H1 (cell line): ENCODE measurements at regions not wholly inside any gene's neighbourhood (a gene's known extent, or its start where the extent isn't known, plus 50 kb on each side); places are given as distances from the start of the nearest gene placed in this dataset.

ENCODE experiments used
- CTCF ChIA-PET: fragments of 300-600 bp; sonication (Branson Sonifier 250); formaldehyde crosslinking; loops from one replicate; lab custom pipeline; 2021; ENCODE audit not compliant: partially characterized antibody; lab: Charles Lee
- POLR2A ChIA-PET: fragments of 300-600 bp; sonication (Branson Sonifier 250); formaldehyde crosslinking; loops from one replicate; lab custom pipeline; 2021; ENCODE audit warnings: inconsistent platforms; ENCODE audit not compliant: partially characterized antibody; lab: Charles Lee
- DNase-seq, 2 experiments: peaks; one replicate each; pipeline versions ENCODE4 v3.0.0 to v3.0.0-alpha.2; 2010 to 2022; ENCODE audit warnings: low spot score in 2 of 2, low read depth in 1 of 2, mixed read lengths in 1 of 2
- FAIRE-seq: peaks from 2 replicates; lab custom pipeline; 2011; peaks lifted over from hg19 to GRCh38; lab: Jason Lieb, UNC
- H2AFZ ChIP-seq: 2 replicates; pipeline ENCODE4 v1.8.1; 2012; ENCODE audit warnings: low read length, inconsistent platforms
- H2AK5ac ChIP-seq: 2 replicates; pipeline ENCODE4 v1.6.1; 2013; ENCODE audit warnings: low read depth, low read length
- H2BK120ac ChIP-seq: replicated peaks from 2 replicates; pipeline ENCODE3; 2013; ENCODE audit warnings: low read depth, low read length, inconsistent platforms
- H2BK12ac ChIP-seq: 2 replicates; pipeline ENCODE4 v1.6.1; 2013; ENCODE audit warnings: low read depth, low read length
- H2BK15ac ChIP-seq: 2 replicates; pipeline ENCODE4 v1.6.1; 2013; ENCODE audit warnings: low read length
- H2BK20ac ChIP-seq: 2 replicates; pipeline ENCODE4 v1.6.1; 2013; ENCODE audit warnings: low read length
- H2BK5ac ChIP-seq: 2 replicates; pipeline ENCODE4 v1.6.1; 2013; ENCODE audit warnings: low read depth, low read length
- H3K14ac ChIP-seq: 2 replicates; pipeline ENCODE4 v1.6.1; 2013; ENCODE audit warnings: inconsistent platforms; ENCODE audit not compliant: insufficient read length
- H3K18ac ChIP-seq: 2 replicates; pipeline ENCODE4 v1.6.1; 2013; ENCODE audit warnings: low read length; ENCODE audit errors: extremely low read depth
- H3K23ac ChIP-seq: 2 replicates; pipeline ENCODE4 v1.6.1; 2013; ENCODE audit warnings: inconsistent platforms; ENCODE audit not compliant: insufficient read length
- H3K23me2 ChIP-seq: 2 replicates; pipeline ENCODE4 v1.6.1; 2013; ENCODE audit warnings: low read depth, low read length
- H3K27ac ChIP-seq: 2 replicates; pipeline ENCODE4 v1.6.1; 2011; ENCODE audit warnings: low read depth, low read length, inconsistent platforms
- H3K27me3 ChIP-seq, 4 experiments: replicated peaks in 1 of 4; 1 replicate in 1 of 4; 2 replicates in 3 of 4; pipeline versions ENCODE4 v1.6.1 to v1.8.1; 2011 to 2013; ENCODE audit warnings: low read length in 3 of 4, mild to moderate bottlenecking in 3 of 4, inconsistent platforms in 2 of 4, mixed read lengths in 2 of 4, moderate library complexity in 1 of 4; ENCODE audit not compliant: control insufficient read depth in 3 of 4, insufficient read depth in 3 of 4; ENCODE audit errors: extremely low read depth in 1 of 4
- H3K36me3 ChIP-seq, 4 experiments: 2 replicates each; pipeline versions ENCODE4 v1.6.1 to v1.8.1; 2011 to 2013; ENCODE audit warnings: mild to moderate bottlenecking in 4 of 4, low read length in 3 of 4, moderate library complexity in 2 of 4, control low read depth in 1 of 4, inconsistent platforms in 1 of 4; ENCODE audit not compliant: insufficient read depth in 4 of 4, control insufficient read depth in 2 of 4
- H3K4ac ChIP-seq: replicated peaks from 2 replicates; pipeline ENCODE3; 2013; ENCODE audit warnings: low read length, low read depth, mixed read lengths, inconsistent platforms; ENCODE audit not compliant: insufficient read length
- H3K4me1 ChIP-seq, 4 experiments: replicated peaks in 1 of 4; 1 replicate in 1 of 4; 2 replicates in 3 of 4; pipeline versions ENCODE4 v1.6.1 to v1.8.1; 2011 to 2013; ENCODE audit warnings: low read length in 3 of 4, inconsistent platforms in 2 of 4, mixed read lengths in 1 of 4; ENCODE audit not compliant: insufficient read depth in 4 of 4, control insufficient read depth in 3 of 4
- H3K4me2 ChIP-seq, 2 experiments: 2 replicates each; pipeline versions ENCODE4 v1.6.1 to v1.8.1; 2011 to 2013; ENCODE audit warnings: low read depth in 2 of 2, low read length in 2 of 2, control low read depth in 1 of 2, inconsistent platforms in 1 of 2, mild to moderate bottlenecking in 1 of 2; ENCODE audit not compliant: insufficient read depth in 1 of 2
- H3K4me3 ChIP-seq, 4 experiments: fragments of 200-600, 300-600 bp in 1 of 4; sonication (generic), shearing (Covaris generic), sonication (Bioruptor Twin) in 1 of 4; 2 replicates each; pipeline versions ENCODE4 v1.5.1 to v1.8.1; 2011 to 2016; ENCODE audit warnings: low read length in 4 of 4, low read depth in 3 of 4, control low read depth in 2 of 4, inconsistent platforms in 2 of 4, mild to moderate bottlenecking in 2 of 4, mixed read lengths in 1 of 4, moderate library complexity in 1 of 4; ENCODE audit not compliant: insufficient read depth in 2 of 4; ENCODE audit errors: extremely low read depth in 1 of 4
- H3K56ac ChIP-seq: replicated peaks from 2 replicates; pipeline ENCODE3; 2013; ENCODE audit warnings: low read depth, mild to moderate bottlenecking, mixed read lengths, low read length, inconsistent platforms; ENCODE audit not compliant: insufficient read length
- H3K79me1 ChIP-seq: 2 replicates; pipeline ENCODE4 v1.6.1; 2013; ENCODE audit warnings: low read depth, low read length, control low read depth
- H3K79me2 ChIP-seq, 2 experiments: 2 replicates each; pipeline versions ENCODE4 v1.6.1 to v1.8.1; 2012 to 2013; ENCODE audit warnings: low read length in 2 of 2, mild to moderate bottlenecking in 2 of 2, inconsistent platforms in 1 of 2; ENCODE audit not compliant: insufficient read depth in 2 of 2, control insufficient read depth in 1 of 2
- H3K9ac ChIP-seq, 4 experiments: replicated peaks in 1 of 4; 1 replicate in 1 of 4; 2 replicates in 3 of 4; pipeline versions ENCODE4 v1.6.1 to v1.8.1; 2011 to 2013; ENCODE audit warnings: low read depth in 3 of 4, low read length in 3 of 4, control low read depth in 2 of 4, mild to moderate bottlenecking in 2 of 4, moderate library complexity in 2 of 4, inconsistent platforms in 1 of 4; ENCODE audit errors: extremely low read depth in 1 of 4
- H3K9me3 ChIP-seq, 2 experiments: 2 replicates each; pipeline versions ENCODE4 v1.6.1 to v1.8.1; 2012 to 2013; ENCODE audit warnings: mild to moderate bottlenecking in 2 of 2, moderate library complexity in 2 of 2, control low read depth in 1 of 2, inconsistent platforms in 1 of 2, low read depth in 1 of 2, low read length in 1 of 2, mixed read lengths in 1 of 2; ENCODE audit not compliant: insufficient read depth in 2 of 2
- H4K20me1 ChIP-seq, 2 experiments: replicated peaks in 1 of 2; 2 replicates each; pipeline versions ENCODE3 to v1.8.1; 2011 to 2013; ENCODE audit warnings: inconsistent platforms in 2 of 2, low read length in 2 of 2, mild to moderate bottlenecking in 1 of 2; ENCODE audit not compliant: insufficient read depth in 2 of 2, control insufficient read depth in 1 of 2
- H4K5ac ChIP-seq: 2 replicates; pipeline ENCODE4 v1.6.1; 2013; ENCODE audit warnings: low read length, low read depth, mixed read lengths, inconsistent platforms; ENCODE audit not compliant: insufficient read length
- H4K8ac ChIP-seq: 2 replicates; pipeline ENCODE4 v1.8.0; 2013; ENCODE audit warnings: mild to moderate bottlenecking, moderate library complexity, low read length, inconsistent platforms; ENCODE audit not compliant: insufficient read depth; ENCODE audit errors: extremely low read depth
- H4K91ac ChIP-seq: replicated peaks from 2 replicates; pipeline ENCODE3; 2013; ENCODE audit warnings: low read length, mixed read lengths, inconsistent platforms; ENCODE audit not compliant: insufficient read length
- BACH1 ChIP-seq: IDR thresholded peaks from 2 replicates; pipeline ENCODE4 v1.6.1; 2012; ENCODE audit warnings: low read length, improper control_type of control experiment
- KDM4A ChIP-seq: IDR thresholded peaks from one replicate; pipeline ENCODE4 v1.7.1; 2012; ENCODE audit warnings: low read depth, mild to moderate bottlenecking, moderate library complexity, low read length, inconsistent platforms; ENCODE audit not compliant: severe bottlenecking
- POLR2A ChIP-seq, 2 experiments: IDR thresholded peaks; 1 replicate in 1 of 2; 2 replicates in 1 of 2; pipeline ENCODE4 v1.6.1; 2011; ENCODE audit warnings: low read depth in 2 of 2, low read length in 2 of 2, mild to moderate bottlenecking in 2 of 2; ENCODE audit errors: control extremely low read depth in 1 of 2
- POLR2AphosphoS5 ChIP-seq: IDR thresholded peaks from 2 replicates; pipeline ENCODE4 v1.6.1; 2011; ENCODE audit warnings: low read depth, low read length
- RFX5 ChIP-seq: IDR thresholded peaks from 2 replicates; pipeline ENCODE4 v1.6.1; 2011; ENCODE audit warnings: low read depth, low read length, improper control_type of control experiment, borderline replicate concordance
- SP1 ChIP-seq: IDR thresholded peaks from 2 replicates; pipeline ENCODE4 v1.6.1; 2011; ENCODE audit warnings: low read depth, low read length
- SP2 ChIP-seq: IDR thresholded peaks from 2 replicates; pipeline ENCODE4 v1.6.1; 2012; ENCODE audit warnings: mild to moderate bottlenecking, low read length, inconsistent platforms
- SP4 ChIP-seq: IDR thresholded peaks from 2 replicates; pipeline ENCODE4 v1.6.1; 2012; ENCODE audit warnings: low read length, inconsistent platforms
- WGBS, 2 experiments: shearing (Covaris generic) in 1 of 2; methylation state at CpG; one replicate each; pipeline versions ENCODE4 v1.1.6 to v1.1.7; 2013 to 2015; ENCODE audit warnings: low lambda C conversion rate in 2 of 2, mixed read lengths in 2 of 2, inconsistent platforms in 1 of 2, low coverage in 1 of 2, missing lambda C conversion rate in 1 of 2; ENCODE audit not compliant: insufficient replicate concordance in 2 of 2, insufficient coverage in 1 of 2, insufficient read length in 1 of 2; ENCODE audit errors: extremely low coverage in 1 of 2, missing lambda C conversion rate in 1 of 2; 5-methylcytosine and 5-hydroxymethylcytosine counted together
- TF ChIP-seq, protein P1 (sequence below): IDR thresholded peaks from 2 replicates; pipeline ENCODE4 v1.6.1; 2012; ENCODE audit warnings: low read length, inconsistent platforms
- TF ChIP-seq, protein P2 (sequence below): IDR thresholded peaks from 2 replicates; pipeline ENCODE4 v1.6.1; 2011; ENCODE audit warnings: low read length, improper control_type of control experiment
- TF ChIP-seq, protein P3 (sequence below): IDR thresholded peaks from 2 replicates; pipeline ENCODE4 v1.6.1; 2012; ENCODE audit warnings: inconsistent platforms

DNA sequence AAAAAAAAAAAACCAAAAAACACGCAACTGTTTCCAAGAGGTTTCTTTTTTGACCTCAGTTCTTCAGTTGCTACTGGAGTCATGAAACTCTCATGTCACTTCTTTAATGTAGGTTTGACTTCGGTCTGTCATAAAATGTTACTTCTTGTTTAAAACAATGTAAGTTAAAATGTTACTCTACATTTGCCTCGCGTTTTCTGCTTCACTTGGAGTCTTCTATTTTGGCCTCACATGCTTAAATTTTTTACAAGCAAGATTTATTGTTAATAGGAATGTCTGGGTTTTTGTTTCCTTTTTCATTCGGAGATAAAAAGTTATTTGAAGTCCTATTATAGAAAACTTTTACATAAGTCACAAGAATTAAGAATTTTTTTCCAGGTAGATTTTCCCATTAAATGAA, 880.2 kb downstream of the LTN1 start:
- CTCF ChIA-PET, result interaction anchor here (1.3 kb wide), 1 partner anchor 633 kb away, joined by 4 read pairs; no protein-coding TSS in a partner anchor
- no peak overlapping the region for H2AFZ ChIP-seq
- no peaks in the 10 kb centered on the region for H3K27me3 ChIP-seq
- no peak overlapping the region for H3K27ac ChIP-seq
- no peak overlapping the region for H2AK5ac ChIP-seq
- H3K9ac ChIP-seq, result no peak overlapping the region
- H2BK20ac ChIP-seq, result no peak overlapping the region
- H2BK5ac ChIP-seq, result no peak overlapping the region
- H3K14ac ChIP-seq, result no peak overlapping the region
- H2BK15ac ChIP-seq, result no peak overlapping the region
- H2BK12ac ChIP-seq, result no peak overlapping the region
- 96% methylated on average over 4 of the region's 5 CpGs; no CpG with 5 or more reads in 1 of the 2 experiments for WGBS, 2 experiments
- H3K4me3 ChIP-seq, result no peak overlapping the region
- no peaks in the 10 kb centered on the region for H3K9me3 ChIP-seq
- no peak overlapping the region for H3K23ac ChIP-seq
- TF ChIP-seq SP4 (no peak), POLR2AphosphoS5 (no peak), SP2 (no peak), KDM4A (no peak), BACH1 (no peak), SP1 (no peak), RFX5 (no peak), POLR2A (IDR thresholded peaks at IDR 0.05; ENCODE audit: control extremely low read depth in 1 of 2, low read depth in 2 of 2, low read length in 2 of 2) (no peak)
- TF ChIP-seq, protein P1, sequence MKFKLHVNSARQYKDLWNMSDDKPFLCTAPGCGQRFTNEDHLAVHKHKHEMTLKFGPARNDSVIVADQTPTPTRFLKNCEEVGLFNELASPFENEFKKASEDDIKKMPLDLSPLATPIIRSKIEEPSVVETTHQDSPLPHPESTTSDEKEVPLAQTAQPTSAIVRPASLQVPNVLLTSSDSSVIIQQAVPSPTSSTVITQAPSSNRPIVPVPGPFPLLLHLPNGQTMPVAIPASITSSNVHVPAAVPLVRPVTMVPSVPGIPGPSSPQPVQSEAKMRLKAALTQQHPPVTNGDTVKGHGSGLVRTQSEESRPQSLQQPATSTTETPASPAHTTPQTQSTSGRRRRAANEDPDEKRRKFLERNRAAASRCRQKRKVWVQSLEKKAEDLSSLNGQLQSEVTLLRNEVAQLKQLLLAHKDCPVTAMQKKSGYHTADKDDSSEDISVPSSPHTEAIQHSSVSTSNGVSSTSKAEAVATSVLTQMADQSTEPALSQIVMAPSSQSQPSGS, result no peak
- TF ChIP-seq, protein P2, sequence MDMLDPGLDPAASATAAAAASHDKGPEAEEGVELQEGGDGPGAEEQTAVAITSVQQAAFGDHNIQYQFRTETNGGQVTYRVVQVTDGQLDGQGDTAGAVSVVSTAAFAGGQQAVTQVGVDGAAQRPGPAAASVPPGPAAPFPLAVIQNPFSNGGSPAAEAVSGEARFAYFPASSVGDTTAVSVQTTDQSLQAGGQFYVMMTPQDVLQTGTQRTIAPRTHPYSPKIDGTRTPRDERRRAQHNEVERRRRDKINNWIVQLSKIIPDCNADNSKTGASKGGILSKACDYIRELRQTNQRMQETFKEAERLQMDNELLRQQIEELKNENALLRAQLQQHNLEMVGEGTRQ, result no peak
- TF ChIP-seq, protein P3, sequence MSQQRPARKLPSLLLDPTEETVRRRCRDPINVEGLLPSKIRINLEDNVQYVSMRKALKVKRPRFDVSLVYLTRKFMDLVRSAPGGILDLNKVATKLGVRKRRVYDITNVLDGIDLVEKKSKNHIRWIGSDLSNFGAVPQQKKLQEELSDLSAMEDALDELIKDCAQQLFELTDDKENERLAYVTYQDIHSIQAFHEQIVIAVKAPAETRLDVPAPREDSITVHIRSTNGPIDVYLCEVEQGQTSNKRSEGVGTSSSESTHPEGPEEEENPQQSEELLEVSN, result no peak
- TF ChIP-seq, all 59 proteins: peak for 0
- no peaks in the 10 kb centered on the region for H3K4me1 ChIP-seq
- no peak overlapping the region for H3K18ac ChIP-seq
- H2BK120ac ChIP-seq, result no peak overlapping the region
- POLR2A ChIA-PET, result no interaction called here
- FAIRE-seq (no peak), DNase-seq (no peak)
- no peaks in the 10 kb centered on the region for H3K36me3 ChIP-seq
- no peaks in the 10 kb centered on the region for H4K20me1 ChIP-seq
- no peaks in the 10 kb centered on the region for H3K79me2 ChIP-seq
- no peak overlapping the region for H3K56ac ChIP-seq
- H4K5ac ChIP-seq, result no peak overlapping the region
- no peak overlapping the region for H4K91ac ChIP-seq
- no peak overlapping the region for H3K4me2 ChIP-seq
- H3K4ac ChIP-seq, result no peak overlapping the region
- H4K8ac ChIP-seq, result no peak overlapping the region
- H3K23me2 ChIP-seq, result no peaks in the 10 kb centered on the region
- H3K79me1 ChIP-seq, result no peaks in the 10 kb centered on the region
